ENCODE measurements at regions not wholly inside any gene's neighbourhood (a gene's known extent, or its start where the extent isn't known, plus 50 kb on each side); places are given as distances from the start of the nearest gene placed in this dataset.

- CTCF ChIA-PET, result interaction anchor here (0.6 to 5.5 kb wide), 34 partner anchors 9 to 1523 kb away, joined by 3 to 63 read pairs (median 4); no protein-coding TSS in a partner anchor
- no peak overlapping the region for H3K4me2 ChIP-seq
Observed at GRCh38 chr9:4375424-4376200, 75.7 kb upstream of the GLIS3 start.

GRCh38 chr9:4371108-4371507 is 71.2 kb upstream of the GLIS3 start:
- 46% methylated on average over 5 of the region's 5 CpGs for WGBS (ENCODE audit: missing lambda C conversion rate)
- Histone ChIP-seq H3K4me1 (no peaks in the 10 kb centered on the region), H3K4me3 (no peak overlapping the region), H3K27ac (no peak overlapping the region), H3K4me2 (no peak overlapping the region), H3K9me3 (no peaks in the 10 kb centered on the region)
- ATAC-seq (peak in 1 of 2 experiments; percentile 40; a peak in 3 of 6 replicates), FAIRE-seq (no peak), DNase-seq (ENCODE audit: low read depth in 1 of 2, low spot score in 1 of 2) (peak in 1 of 2 experiments; percentile 23)
- TF ChIP-seq CTCF (IDR thresholded peaks at IDR 0.05), result no peak
- TF ChIP-seq REST (IDR thresholded peaks at IDR 0.05), result no peak
- TF ChIP-seq SREBF2 (IDR thresholded peaks at IDR 0.05), result no peak
- TF ChIP-seq SMC3 (IDR thresholded peaks at IDR 0.05), result no peak
- no peak for TF ChIP-seq HDAC2 (IDR thresholded peaks at IDR 0.05)
- no peak for TF ChIP-seq BHLHE40 (IDR thresholded peaks at IDR 0.05; ENCODE audit: low read depth, low read length)
- TF ChIP-seq JUN (IDR thresholded peaks at IDR 0.05), result no peak
- TF ChIP-seq CHD4 (IDR thresholded peaks at IDR 0.05; ENCODE audit: borderline replicate concordance), result no peak
- TF ChIP-seq NPAS2 (CRISPR knock-in tag; IDR thresholded peaks at IDR 0.05; ENCODE audit: borderline replicate concordance), result no peak
- no peak for TF ChIP-seq BCL3 (IDR thresholded peaks at IDR 0.05)
- TF ChIP-seq ESRRA (IDR thresholded peaks at IDR 0.05; ENCODE audit: borderline replicate concordance, low read length), result no peak
- no peak for TF ChIP-seq MAFK (IDR thresholded peaks at IDR 0.05; ENCODE audit: partially characterized antibody)
- TF ChIP-seq CBX8 (IDR thresholded peaks at IDR 0.05), result no peak
- no peak for TF ChIP-seq EHF (CRISPR knock-in tag; IDR thresholded peaks at IDR 0.05)
- TF ChIP-seq GATA3 (IDR thresholded peaks at IDR 0.05; ENCODE audit: borderline replicate concordance), result no peak
- no peak for TF ChIP-seq ZC3H11A (IDR thresholded peaks at IDR 0.05)
- no peak for TF ChIP-seq FOSB (CRISPR knock-in tag; IDR thresholded peaks at IDR 0.05)
- no peak for TF ChIP-seq MAX (IDR thresholded peaks at IDR 0.05)
- ChIA-PET POLR2A (no interaction called here), CTCF (interaction anchor here (1.0 to 1.4 kb wide), 3 partner anchors 32 to 901 kb away, joined by 3 to 4 read pairs (median 4); no protein-coding TSS in a partner anchor)

More at GRCh38 chr9:4375424-4376200, 75.7 kb upstream of the GLIS3 start:
- 23% methylated on average over 7 of the region's 7 CpGs for WGBS (ENCODE audit: missing lambda C conversion rate)
- POLR2A ChIA-PET, result no interaction called here
- no peak for TF ChIP-seq NFE2L2 (conservative IDR thresholded peaks at IDR 0.05; ENCODE audit: low read length)
- peak in 1 of 2 experiments; percentile 10; a peak in 1 of 4 replicates for TF ChIP-seq CEBPB (IDR thresholded peaks at IDR 0.05)
- peak; percentile 90 for TF ChIP-seq CTCF (IDR thresholded peaks at IDR 0.05)
- TF ChIP-seq SMC3 (IDR thresholded peaks at IDR 0.05), result peak; percentile 78
- TF ChIP-seq USF2 (IDR thresholded peaks at IDR 0.05), result no peak
- no peak for TF ChIP-seq MAFK (IDR thresholded peaks at IDR 0.05; ENCODE audit: partially characterized antibody)
- peak; percentile 90 to 94 for TF ChIP-seq RAD21 (conservative IDR thresholded peaks at IDR 0.05 in 1 of 2, IDR thresholded peaks at IDR 0.05 in 1 of 2)
- no peak for TF ChIP-seq SREBF2 (IDR thresholded peaks at IDR 0.05)
- no peaks in the 10 kb centered on the region for H3K4me1 ChIP-seq
- peak; percentile 79 to 90; a peak in 5 of 6 replicates for ATAC-seq
- no peaks in the 10 kb centered on the region for H3K9me3 ChIP-seq
- FAIRE-seq, result peak; percentile 99
- no peak overlapping the region for H3K4me3 ChIP-seq
- DNase-seq (ENCODE audit: low read depth in 1 of 2, low spot score in 1 of 2), result peak; percentile 52 to 59
- H3K27ac ChIP-seq, result no peak overlapping the region
